ENCODE measurements at regions not wholly inside any gene's neighbourhood (a gene's known extent, or its start where the extent isn't known, plus 50 kb on each side); places are given as distances from the start of the nearest gene placed in this dataset.

DNA sequence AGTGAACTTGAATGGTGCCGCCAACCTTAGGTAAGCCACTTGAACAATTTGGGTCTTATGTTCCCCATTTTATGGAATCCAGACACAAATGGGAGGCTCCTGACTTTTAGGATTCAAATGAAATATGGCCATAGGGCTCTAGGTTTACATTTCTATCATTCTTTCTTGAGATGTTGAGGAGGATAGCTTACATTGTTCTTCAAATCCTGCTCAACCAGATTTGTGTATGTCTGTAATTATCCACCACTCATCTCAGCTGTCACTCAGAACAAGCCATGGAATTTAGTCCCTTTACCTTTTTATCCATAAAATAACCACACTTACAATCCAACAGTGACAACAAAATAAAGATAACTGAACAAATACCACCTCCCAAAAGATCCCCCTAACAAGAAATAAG, 682.9 kb upstream of the PTBP2 start:
- no peak overlapping the region for H3K4me3 Mint-ChIP-seq (ENCODE audit: unreplicated experiment)
- no peaks in the 10 kb centered on the region for H3K4me1 Mint-ChIP-seq (ENCODE audit: low read depth, unreplicated experiment)
- TF ChIP-seq, protein P1, sequence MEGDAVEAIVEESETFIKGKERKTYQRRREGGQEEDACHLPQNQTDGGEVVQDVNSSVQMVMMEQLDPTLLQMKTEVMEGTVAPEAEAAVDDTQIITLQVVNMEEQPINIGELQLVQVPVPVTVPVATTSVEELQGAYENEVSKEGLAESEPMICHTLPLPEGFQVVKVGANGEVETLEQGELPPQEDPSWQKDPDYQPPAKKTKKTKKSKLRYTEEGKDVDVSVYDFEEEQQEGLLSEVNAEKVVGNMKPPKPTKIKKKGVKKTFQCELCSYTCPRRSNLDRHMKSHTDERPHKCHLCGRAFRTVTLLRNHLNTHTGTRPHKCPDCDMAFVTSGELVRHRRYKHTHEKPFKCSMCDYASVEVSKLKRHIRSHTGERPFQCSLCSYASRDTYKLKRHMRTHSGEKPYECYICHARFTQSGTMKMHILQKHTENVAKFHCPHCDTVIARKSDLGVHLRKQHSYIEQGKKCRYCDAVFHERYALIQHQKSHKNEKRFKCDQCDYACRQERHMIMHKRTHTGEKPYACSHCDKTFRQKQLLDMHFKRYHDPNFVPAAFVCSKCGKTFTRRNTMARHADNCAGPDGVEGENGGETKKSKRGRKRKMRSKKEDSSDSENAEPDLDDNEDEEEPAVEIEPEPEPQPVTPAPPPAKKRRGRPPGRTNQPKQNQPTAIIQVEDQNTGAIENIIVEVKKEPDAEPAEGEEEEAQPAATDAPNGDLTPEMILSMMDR (IDR thresholded peaks at IDR 0.05; ENCODE audit: partially characterized antibody, unreplicated experiment): no peak
- no peak overlapping the region for H3K27ac Mint-ChIP-seq (ENCODE audit: unreplicated experiment)
- H3K9me3 Mint-ChIP-seq (ENCODE audit: unreplicated experiment): no peaks in the 10 kb centered on the region
- H3K27me3 Mint-ChIP-seq (ENCODE audit: unreplicated experiment): no peaks in the 10 kb centered on the region
- DNase-seq: no peak
- H3K36me3 Mint-ChIP-seq (ENCODE audit: unreplicated experiment): no peaks in the 10 kb centered on the region

DNA sequence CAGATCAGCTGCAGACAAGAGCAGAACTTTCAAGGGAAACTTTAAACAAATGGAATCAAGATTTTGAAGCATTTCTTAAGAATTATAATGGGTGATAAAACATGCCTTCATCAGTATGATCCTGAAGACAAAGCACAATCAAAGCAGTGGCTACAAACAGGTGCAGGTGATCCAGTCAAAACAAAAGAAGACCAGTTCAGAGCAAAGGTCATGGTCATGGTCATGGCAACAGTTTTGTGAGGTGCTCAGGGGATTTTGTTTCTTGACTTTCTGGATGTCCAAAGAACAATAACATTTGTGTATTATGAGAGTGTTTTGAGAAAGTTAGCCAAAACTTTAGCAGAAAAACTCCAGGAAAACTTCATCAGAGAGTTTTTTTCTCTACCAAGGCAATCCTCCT, 681.7 kb upstream of the PTBP2 start:
- H3K27ac Mint-ChIP-seq (ENCODE audit: unreplicated experiment): no peak overlapping the region
- no peak overlapping the region for H3K4me3 Mint-ChIP-seq (ENCODE audit: unreplicated experiment)
- H3K4me1 Mint-ChIP-seq (ENCODE audit: low read depth, unreplicated experiment): no peaks in the 10 kb centered on the region
- TF ChIP-seq, protein P1 (IDR thresholded peaks at IDR 0.05; ENCODE audit: partially characterized antibody, unreplicated experiment): no peak
- H3K9me3 Mint-ChIP-seq (ENCODE audit: unreplicated experiment): no peaks in the 10 kb centered on the region
- H3K36me3 Mint-ChIP-seq (ENCODE audit: unreplicated experiment): no peaks in the 10 kb centered on the region
- DNase-seq: no peak
- no peaks in the 10 kb centered on the region for H3K27me3 Mint-ChIP-seq (ENCODE audit: unreplicated experiment)

DNA sequence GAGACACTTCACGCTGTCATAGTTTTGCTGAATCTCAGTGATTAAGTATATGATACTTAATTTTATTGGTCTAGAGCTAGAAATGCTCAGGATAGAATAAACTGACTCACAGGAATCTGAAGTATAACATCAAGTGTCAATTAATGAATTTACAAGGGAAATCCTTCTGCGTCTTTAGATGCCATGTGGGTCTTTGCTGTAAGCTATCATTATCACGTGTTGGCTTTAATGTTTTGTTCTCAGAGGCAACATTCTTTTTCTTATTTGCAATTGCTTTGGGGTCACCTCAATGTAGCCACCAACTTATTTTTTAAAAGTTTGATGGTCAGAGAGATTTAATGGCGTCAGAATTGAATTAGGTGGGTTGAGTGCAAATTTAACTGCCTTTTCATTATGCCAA, 680.1 kb upstream of the PTBP2 start:
- H3K4me3 Mint-ChIP-seq (ENCODE audit: unreplicated experiment): no peak overlapping the region
- no peaks in the 10 kb centered on the region for H3K9me3 Mint-ChIP-seq (ENCODE audit: unreplicated experiment)
- TF ChIP-seq, protein P1 (IDR thresholded peaks at IDR 0.05; ENCODE audit: partially characterized antibody, unreplicated experiment): no peak
- no peaks in the 10 kb centered on the region for H3K36me3 Mint-ChIP-seq (ENCODE audit: unreplicated experiment)
- H3K4me1 Mint-ChIP-seq (ENCODE audit: low read depth, unreplicated experiment): no peaks in the 10 kb centered on the region
- no peaks in the 10 kb centered on the region for H3K27me3 Mint-ChIP-seq (ENCODE audit: unreplicated experiment)
- no peak for DNase-seq
- no peak overlapping the region for H3K27ac Mint-ChIP-seq (ENCODE audit: unreplicated experiment)

DNA sequence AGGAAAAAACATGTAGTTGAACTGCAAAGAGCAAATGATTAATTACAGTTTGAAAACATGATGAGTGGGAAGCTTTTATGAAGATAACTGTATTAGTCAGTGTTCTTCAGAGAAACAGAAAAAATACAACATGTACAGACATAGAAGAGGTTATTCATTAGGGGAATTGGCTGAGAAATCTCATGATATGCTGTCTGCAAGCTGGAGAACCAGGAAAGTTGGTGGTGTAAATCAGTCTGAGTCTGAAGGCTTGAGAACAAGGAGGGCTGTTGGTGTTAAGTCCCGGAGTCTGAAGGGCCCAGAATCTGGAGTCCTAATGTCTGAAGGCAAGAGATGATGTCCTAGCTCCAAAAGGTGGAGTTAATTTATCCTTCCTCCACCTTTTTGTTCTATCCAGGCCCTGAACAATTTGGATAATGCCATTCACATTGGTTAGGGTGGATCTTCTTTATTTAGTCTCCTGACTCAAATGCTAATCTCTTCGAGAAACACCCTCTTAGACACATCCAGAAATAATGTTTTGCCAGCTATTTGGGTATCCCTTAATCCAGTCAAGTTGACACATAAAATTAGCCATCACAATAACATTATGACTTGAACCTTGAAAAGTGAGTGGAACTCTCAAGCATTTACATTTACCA, 672.9 kb upstream of the PTBP2 start:
- no peaks in the 10 kb centered on the region for H3K27me3 Mint-ChIP-seq (ENCODE audit: unreplicated experiment)
- H3K4me3 Mint-ChIP-seq (ENCODE audit: unreplicated experiment): no peak overlapping the region
- no peaks in the 10 kb centered on the region for H3K9me3 Mint-ChIP-seq (ENCODE audit: unreplicated experiment)
- no peaks in the 10 kb centered on the region for H3K4me1 Mint-ChIP-seq (ENCODE audit: low read depth, unreplicated experiment)
- no peaks in the 10 kb centered on the region for H3K36me3 Mint-ChIP-seq (ENCODE audit: unreplicated experiment)
- no peak for DNase-seq
- no peak overlapping the region for H3K27ac Mint-ChIP-seq (ENCODE audit: unreplicated experiment)
- TF ChIP-seq, protein P1 (IDR thresholded peaks at IDR 0.05; ENCODE audit: partially characterized antibody, unreplicated experiment): no peak

DNA sequence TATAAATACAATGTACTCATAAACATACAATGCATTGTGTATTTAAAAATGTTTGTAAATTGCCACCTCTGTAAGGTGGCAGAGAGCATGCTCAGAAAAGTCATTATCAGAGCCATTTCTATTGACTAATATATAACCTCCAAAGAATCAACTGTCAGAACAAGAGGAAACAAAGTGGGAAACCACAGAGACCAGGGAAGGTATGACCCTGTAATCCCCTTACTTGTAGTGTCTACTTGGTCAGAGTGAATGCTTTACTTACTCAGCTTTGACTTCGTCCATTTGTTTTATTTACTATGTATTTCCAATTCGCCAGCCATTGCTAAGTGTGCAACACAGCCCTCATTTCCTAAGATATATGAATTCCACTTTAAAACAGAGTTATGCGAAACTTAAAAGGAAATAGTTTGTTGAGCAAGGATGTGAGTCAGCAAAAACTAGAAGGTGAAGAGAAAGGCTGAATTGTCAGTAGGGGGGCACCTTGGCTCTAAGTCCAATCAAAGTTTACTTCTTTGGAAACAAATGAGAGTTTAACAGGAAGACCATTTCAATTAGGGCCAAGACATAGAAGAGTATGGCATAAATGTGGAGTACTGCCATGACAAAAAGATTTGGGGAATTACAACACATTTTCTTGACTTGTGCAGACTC, 671.7 kb upstream of the PTBP2 start:
- no peak for DNase-seq
- Mint-ChIP-seq H3K27ac (ENCODE audit: unreplicated experiment) (no peak overlapping the region), H3K27me3 (ENCODE audit: unreplicated experiment) (no peaks in the 10 kb centered on the region), H3K4me1 (ENCODE audit: low read depth, unreplicated experiment) (no peaks in the 10 kb centered on the region), H3K9me3 (ENCODE audit: unreplicated experiment) (no peaks in the 10 kb centered on the region), H3K36me3 (ENCODE audit: unreplicated experiment) (no peaks in the 10 kb centered on the region), H3K4me3 (ENCODE audit: unreplicated experiment) (no peak overlapping the region)
- TF ChIP-seq, protein P1 (IDR thresholded peaks at IDR 0.05; ENCODE audit: partially characterized antibody, unreplicated experiment): no peak
